ENCODE measurements at regions not wholly inside any gene's neighbourhood (a gene's known extent, or its start where the extent isn't known, plus 50 kb on each side); places are given as distances from the start of the nearest gene placed in this dataset.
"Not testable (repeated sequence)": the region's sequence is repeated elsewhere in the genome, so short reads cannot be mapped to it uniquely, and the experiment has no call there.

- Histone ChIP-seq H3K4me1 (ENCODE audit: low read depth, poor library complexity, severe bottlenecking) (no peaks in the 10 kb centered on the region), H3K27ac (no peak overlapping the region), H3K36me3 (ENCODE audit: insufficient read depth) (no peaks in the 10 kb centered on the region), H3K79me2 (ENCODE audit: insufficient read depth, low read depth) (no peaks in the 10 kb centered on the region), H3K9ac (no peak overlapping the region), H3K4me3 (IDR thresholded peaks at IDR 0.05; ENCODE audit: insufficient read depth, low read depth, low read length) (no peak overlapping the region), H2AFZ (ENCODE audit: low read depth) (no peak overlapping the region), H4K20me1 (ENCODE audit: insufficient read depth) (no peaks in the 10 kb centered on the region), H3K4me2 (no peak overlapping the region), H3K27me3 (ENCODE audit: insufficient read depth, low read depth) (no peaks in the 10 kb centered on the region)
- TF ChIP-seq, protein P1, sequence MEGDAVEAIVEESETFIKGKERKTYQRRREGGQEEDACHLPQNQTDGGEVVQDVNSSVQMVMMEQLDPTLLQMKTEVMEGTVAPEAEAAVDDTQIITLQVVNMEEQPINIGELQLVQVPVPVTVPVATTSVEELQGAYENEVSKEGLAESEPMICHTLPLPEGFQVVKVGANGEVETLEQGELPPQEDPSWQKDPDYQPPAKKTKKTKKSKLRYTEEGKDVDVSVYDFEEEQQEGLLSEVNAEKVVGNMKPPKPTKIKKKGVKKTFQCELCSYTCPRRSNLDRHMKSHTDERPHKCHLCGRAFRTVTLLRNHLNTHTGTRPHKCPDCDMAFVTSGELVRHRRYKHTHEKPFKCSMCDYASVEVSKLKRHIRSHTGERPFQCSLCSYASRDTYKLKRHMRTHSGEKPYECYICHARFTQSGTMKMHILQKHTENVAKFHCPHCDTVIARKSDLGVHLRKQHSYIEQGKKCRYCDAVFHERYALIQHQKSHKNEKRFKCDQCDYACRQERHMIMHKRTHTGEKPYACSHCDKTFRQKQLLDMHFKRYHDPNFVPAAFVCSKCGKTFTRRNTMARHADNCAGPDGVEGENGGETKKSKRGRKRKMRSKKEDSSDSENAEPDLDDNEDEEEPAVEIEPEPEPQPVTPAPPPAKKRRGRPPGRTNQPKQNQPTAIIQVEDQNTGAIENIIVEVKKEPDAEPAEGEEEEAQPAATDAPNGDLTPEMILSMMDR (conservative IDR thresholded peaks at IDR 0.05; ENCODE audit: low read depth, low read length): no peak
Measured at GRCh38 chrX:140132937-140133336, 167.6 kb upstream of the CXorf66 start.

- no peaks in the 10 kb centered on the region for H4K20me1 ChIP-seq (ENCODE audit: insufficient read depth)
- no peaks in the 10 kb centered on the region for H3K27me3 ChIP-seq (ENCODE audit: insufficient read depth, low read depth)
- no peak overlapping the region for H2AFZ ChIP-seq (ENCODE audit: low read depth)
- H3K4me1 ChIP-seq (ENCODE audit: low read depth, poor library complexity, severe bottlenecking): no peaks in the 10 kb centered on the region
- H3K9ac ChIP-seq: no peak overlapping the region
- H3K4me3 ChIP-seq (IDR thresholded peaks at IDR 0.05; ENCODE audit: insufficient read depth, low read depth, low read length): no peak overlapping the region
- no peaks in the 10 kb centered on the region for H3K36me3 ChIP-seq (ENCODE audit: insufficient read depth)
- no peak overlapping the region for H3K27ac ChIP-seq
- H3K79me2 ChIP-seq (ENCODE audit: insufficient read depth, low read depth): no peaks in the 10 kb centered on the region
- TF ChIP-seq, protein P1 (conservative IDR thresholded peaks at IDR 0.05; ENCODE audit: low read depth, low read length): no peak
- H3K4me2 ChIP-seq: no peak overlapping the region
Measured at GRCh38 chrX:140123446-140123845, 158.1 kb upstream of the CXorf66 start.

GRCh38 chrX:140114059-140114458, 148.7 kb upstream of the CXorf66 start:
- not testable (repeated sequence) for H3K36me3 ChIP-seq (ENCODE audit: insufficient read depth); H3K4me3 ChIP-seq (IDR thresholded peaks at IDR 0.05; ENCODE audit: insufficient read depth, low read depth, low read length); H3K79me2 ChIP-seq (ENCODE audit: insufficient read depth, low read depth); H3K9ac ChIP-seq; H3K4me1 ChIP-seq (ENCODE audit: low read depth, poor library complexity, severe bottlenecking); H3K4me2 ChIP-seq; H4K20me1 ChIP-seq (ENCODE audit: insufficient read depth); H2AFZ ChIP-seq (ENCODE audit: low read depth); H3K27ac ChIP-seq; H3K27me3 ChIP-seq (ENCODE audit: insufficient read depth, low read depth)

GRCh38 chrX:140110081-140110650, 144.8 kb upstream of the CXorf66 start:
- Histone ChIP-seq H3K36me3 (ENCODE audit: insufficient read depth) (no peaks in the 10 kb centered on the region), H3K27ac (no peak overlapping the region), H4K20me1 (ENCODE audit: insufficient read depth) (no peaks in the 10 kb centered on the region), H3K4me1 (ENCODE audit: low read depth, poor library complexity, severe bottlenecking) (peaks cover 6% of the 10 kb centered on the region), H3K4me3 (IDR thresholded peaks at IDR 0.05; ENCODE audit: insufficient read depth, low read depth, low read length) (no peak overlapping the region), H3K4me2 (no peak overlapping the region), H3K9ac (no peak overlapping the region), H3K27me3 (ENCODE audit: insufficient read depth, low read depth) (no peaks in the 10 kb centered on the region), H2AFZ (ENCODE audit: low read depth) (no peak overlapping the region), H3K79me2 (ENCODE audit: insufficient read depth, low read depth) (no peaks in the 10 kb centered on the region)
- TF ChIP-seq, protein P1 (conservative IDR thresholded peaks at IDR 0.05; ENCODE audit: low read depth, low read length): no peak

DNA sequence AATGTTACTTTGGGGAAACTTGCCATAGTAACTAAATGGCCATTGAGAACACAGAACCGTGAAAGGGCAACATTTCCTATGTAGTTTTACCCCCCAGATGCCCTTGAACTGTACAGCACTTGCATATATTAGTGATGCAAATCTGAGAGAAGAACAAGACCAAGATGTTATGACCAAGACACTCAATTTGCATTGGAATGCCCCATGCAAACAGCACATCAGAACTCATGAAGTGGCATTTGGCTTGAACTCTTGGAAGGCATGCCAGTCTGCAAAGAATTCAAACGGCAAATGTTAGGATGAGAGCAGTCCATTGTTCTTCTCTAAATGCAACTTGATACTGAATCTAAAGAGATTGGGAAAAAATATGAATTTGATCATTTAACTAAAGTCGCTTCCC, 139.4 kb upstream of the CXorf66 start:
- Histone ChIP-seq H3K9ac (no peak overlapping the region), H4K20me1 (ENCODE audit: insufficient read depth) (no peaks in the 10 kb centered on the region), H3K4me2 (no peak overlapping the region), H3K27me3 (ENCODE audit: insufficient read depth, low read depth) (no peaks in the 10 kb centered on the region), H3K36me3 (ENCODE audit: insufficient read depth) (no peaks in the 10 kb centered on the region), H3K27ac (no peak overlapping the region), H3K4me1 (ENCODE audit: low read depth, poor library complexity, severe bottlenecking) (no peaks in the 10 kb centered on the region), H2AFZ (ENCODE audit: low read depth) (no peak overlapping the region), H3K4me3 (IDR thresholded peaks at IDR 0.05; ENCODE audit: insufficient read depth, low read depth, low read length) (no peak overlapping the region), H3K79me2 (ENCODE audit: insufficient read depth, low read depth) (no peaks in the 10 kb centered on the region)
- TF ChIP-seq, protein P1 (conservative IDR thresholded peaks at IDR 0.05; ENCODE audit: low read depth, low read length): no peak

All from KMS-11 (cell line).